IPS-18a (cell line): ENCODE measurements at regions not wholly inside any gene's neighbourhood (a gene's known extent, or its start where the extent isn't known, plus 50 kb on each side); places are given as distances from the start of the nearest gene placed in this dataset.

Experiments used
- H3K27ac ChIP-seq: one replicate; pipeline ENCODE4 v1.5.1; 2013; ENCODE audit warnings: low read length
- H3K27me3 ChIP-seq: one replicate; pipeline ENCODE4 v1.6.1; 2013; ENCODE audit warnings: mild to moderate bottlenecking, low read length; ENCODE audit not compliant: control insufficient read depth, insufficient read depth
- H3K36me3 ChIP-seq: one replicate; pipeline ENCODE4 v1.6.1; 2013; ENCODE audit warnings: low read depth, low read length; ENCODE audit not compliant: control insufficient read depth
- H3K4me1 ChIP-seq: one replicate; pipeline ENCODE4 v1.6.1; 2013; ENCODE audit warnings: low read depth, low read length; ENCODE audit not compliant: control insufficient read depth
- H3K4me3 ChIP-seq: one replicate; pipeline ENCODE4 v1.5.1; 2013; ENCODE audit warnings: low read length
- H3K9ac ChIP-seq: one replicate; pipeline ENCODE4 v1.6.1; 2013; ENCODE audit warnings: mild to moderate bottlenecking, low read length, moderate library complexity
- H3K9me3 ChIP-seq: one replicate; pipeline ENCODE4 v1.6.1; 2013; ENCODE audit warnings: low read depth, low read length; ENCODE audit not compliant: control insufficient read depth

DNA sequence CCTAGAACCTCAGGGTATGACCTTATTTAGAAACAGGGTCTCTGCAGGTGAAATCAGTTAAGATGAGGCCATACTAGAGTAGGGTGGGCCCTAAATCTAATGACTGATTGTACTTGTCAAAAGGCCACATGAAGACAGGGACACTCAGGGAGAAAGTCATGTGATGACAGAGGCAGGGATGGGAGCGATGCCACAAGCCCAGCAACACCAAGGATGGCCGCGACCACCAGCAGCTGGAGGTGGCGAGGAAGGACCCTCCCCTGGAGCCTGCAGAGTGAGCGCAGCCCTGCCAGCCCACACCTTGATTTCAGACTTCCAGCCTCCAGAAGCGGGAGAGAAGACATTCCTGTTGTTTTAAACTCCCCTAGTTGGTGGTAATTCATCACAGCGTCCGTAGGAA lies 199.9 kb downstream of the PHETA1 start:
- Histone ChIP-seq H3K4me1 (no peaks in the 10 kb centered on the region), H3K27me3 (no peaks in the 10 kb centered on the region), H3K4me3 (no peak overlapping the region), H3K36me3 (no peaks in the 10 kb centered on the region), H3K9me3 (no peaks in the 10 kb centered on the region), H3K27ac (no peak overlapping the region), H3K9ac (no peak overlapping the region)

GRCh38 chr12:111168009-111168900 lies 200.6 kb downstream of the PHETA1 start:
- Histone ChIP-seq H3K36me3 (no peaks in the 10 kb centered on the region), H3K27me3 (no peaks in the 10 kb centered on the region), H3K9ac (no peak overlapping the region), H3K4me3 (no peak overlapping the region), H3K9me3 (no peaks in the 10 kb centered on the region), H3K27ac (no peak overlapping the region), H3K4me1 (no peaks in the 10 kb centered on the region)

- Histone ChIP-seq H3K4me1 (no peaks in the 10 kb centered on the region), H3K27me3 (no peaks in the 10 kb centered on the region), H3K9me3 (no peaks in the 10 kb centered on the region), H3K9ac (no peak overlapping the region), H3K4me3 (no peak overlapping the region), H3K27ac (no peak overlapping the region), H3K36me3 (no peaks in the 10 kb centered on the region)
These were observed 201.9 kb downstream of the PHETA1 start for GRCh38 chr12:111166779-111167540.

DNA sequence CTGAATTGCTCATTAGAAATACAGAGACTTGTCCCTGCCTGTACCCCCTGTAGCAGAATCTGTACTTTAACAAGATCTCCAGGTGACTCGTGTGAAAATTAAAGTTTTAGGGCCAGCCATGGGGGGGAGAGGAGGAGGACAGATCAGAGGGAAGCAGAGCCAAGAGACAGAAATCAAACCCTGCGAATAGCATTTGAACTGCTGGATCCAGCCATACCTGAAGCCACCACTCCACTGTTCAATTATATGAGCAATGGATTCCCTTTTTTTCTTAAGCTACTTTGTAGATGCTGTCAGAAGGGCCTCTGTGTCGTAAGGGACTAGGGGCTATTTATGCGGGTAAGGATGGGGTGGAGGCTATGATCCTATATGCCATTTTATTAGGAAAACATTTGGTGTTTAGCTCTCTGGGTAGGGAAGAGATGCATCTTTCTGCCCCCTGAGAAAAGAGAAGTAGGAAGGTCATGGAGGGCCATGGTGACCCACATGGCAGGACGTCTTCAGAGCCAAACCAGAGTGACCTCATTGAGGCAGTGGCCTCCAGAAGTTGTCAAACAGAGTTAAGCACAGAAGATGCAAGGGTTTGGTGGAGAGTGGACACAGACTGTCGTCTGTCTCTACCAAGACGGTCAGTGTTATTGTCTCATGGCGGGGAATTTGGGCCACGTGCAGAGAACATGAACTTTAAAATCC lies 203.9 kb downstream of the PHETA1 start:
- Histone ChIP-seq H3K4me3 (no peak overlapping the region), H3K27ac (no peak overlapping the region), H3K27me3 (no peaks in the 10 kb centered on the region), H3K9ac (no peak overlapping the region), H3K36me3 (no peaks in the 10 kb centered on the region), H3K9me3 (no peaks in the 10 kb centered on the region), H3K4me1 (no peaks in the 10 kb centered on the region)

GRCh38 chr12:111163422-111163821 lies 205.5 kb downstream of the PHETA1 start:
- Histone ChIP-seq H3K9me3 (no peaks in the 10 kb centered on the region), H3K27ac (no peak overlapping the region), H3K36me3 (no peaks in the 10 kb centered on the region), H3K27me3 (no peaks in the 10 kb centered on the region), H3K4me1 (no peaks in the 10 kb centered on the region), H3K9ac (no peak overlapping the region), H3K4me3 (no peak overlapping the region)

- Histone ChIP-seq H3K9me3 (no peaks in the 10 kb centered on the region), H3K9ac (no peak overlapping the region), H3K4me3 (no peak overlapping the region), H3K27me3 (no peaks in the 10 kb centered on the region), H3K4me1 (no peaks in the 10 kb centered on the region), H3K36me3 (no peaks in the 10 kb centered on the region), H3K27ac (no peak overlapping the region)
These were observed 207.0 kb downstream of the PHETA1 start for GRCh38 chr12:111161898-111162297.

DNA sequence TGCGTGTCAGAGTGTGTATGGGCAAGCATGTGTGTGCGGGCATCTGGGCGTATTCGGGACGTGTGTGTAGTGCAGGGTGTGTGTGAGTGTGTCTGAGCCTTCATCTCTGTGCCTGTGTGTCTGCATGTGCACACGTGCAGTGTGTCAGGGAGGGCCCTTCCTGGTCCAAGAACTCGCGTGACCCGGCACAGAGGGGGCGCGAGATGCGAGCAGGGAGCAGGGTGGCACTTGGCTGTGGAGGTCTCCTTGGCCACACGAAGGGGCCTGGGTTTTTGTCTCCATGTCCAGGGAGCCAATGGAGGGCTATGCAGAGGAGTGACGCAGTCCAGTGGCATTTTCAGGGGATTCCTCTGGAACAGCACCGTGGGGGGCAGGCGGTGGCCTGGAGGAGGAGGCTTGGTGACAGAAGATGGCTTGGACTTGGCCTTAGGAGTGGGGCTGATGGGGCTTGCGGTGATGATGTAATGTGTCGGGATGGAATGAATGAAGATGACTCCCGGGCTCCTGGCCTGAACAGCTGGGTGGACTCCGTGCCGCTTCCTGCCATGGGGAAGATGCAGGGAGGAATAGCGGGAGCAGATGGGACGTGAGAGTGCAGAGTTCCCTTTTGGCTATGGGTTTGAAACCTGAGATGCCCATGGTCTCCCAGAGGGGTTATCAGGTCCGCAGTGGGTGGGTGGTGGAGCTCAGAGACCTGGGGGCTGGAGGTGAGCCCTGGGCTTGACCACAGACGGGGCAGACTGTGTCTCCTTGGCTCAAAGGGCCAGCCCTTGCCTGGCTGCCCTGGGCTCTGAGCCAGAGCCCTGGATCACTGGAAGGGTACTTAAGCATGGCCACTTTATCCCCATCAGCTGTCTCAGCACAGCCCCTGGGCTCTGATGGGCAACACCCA lies 208.3 kb downstream of the PHETA1 start:
- H3K36me3 ChIP-seq: no peaks in the 10 kb centered on the region
- no peaks in the 10 kb centered on the region for H3K4me1 ChIP-seq
- H3K27me3 ChIP-seq: no peaks in the 10 kb centered on the region
- no peak overlapping the region for H3K4me3 ChIP-seq
- H3K27ac ChIP-seq: no peak overlapping the region
- no peak overlapping the region for H3K9ac ChIP-seq
- no peaks in the 10 kb centered on the region for H3K9me3 ChIP-seq

DNA sequence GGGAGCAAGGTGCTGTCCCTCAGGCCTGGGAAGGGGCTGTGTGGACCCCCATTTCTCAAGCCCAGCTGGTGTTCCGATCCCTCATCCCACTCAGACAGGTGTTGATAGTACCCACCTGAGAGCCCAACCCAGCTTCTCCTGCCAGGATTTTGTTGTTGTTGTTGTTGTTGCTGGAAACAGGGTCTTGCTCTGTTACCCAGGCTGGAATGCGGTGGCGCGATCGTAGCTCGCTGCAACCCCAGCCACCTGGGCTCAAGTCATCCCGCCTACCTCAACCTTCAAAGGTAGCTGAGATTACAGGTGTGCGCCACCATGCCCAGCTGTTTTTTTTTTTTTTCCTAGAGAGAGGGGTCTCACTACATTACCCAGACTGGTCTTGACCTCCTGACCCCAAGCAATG lies 209.9 kb downstream of the PHETA1 start:
- Histone ChIP-seq H3K4me1 (peaks cover 7% of the 10 kb centered on the region), H3K27ac (no peak overlapping the region), H3K4me3 (no peak overlapping the region), H3K9me3 (no peaks in the 10 kb centered on the region), H3K9ac (no peak overlapping the region), H3K36me3 (no peaks in the 10 kb centered on the region), H3K27me3 (no peaks in the 10 kb centered on the region)

DNA sequence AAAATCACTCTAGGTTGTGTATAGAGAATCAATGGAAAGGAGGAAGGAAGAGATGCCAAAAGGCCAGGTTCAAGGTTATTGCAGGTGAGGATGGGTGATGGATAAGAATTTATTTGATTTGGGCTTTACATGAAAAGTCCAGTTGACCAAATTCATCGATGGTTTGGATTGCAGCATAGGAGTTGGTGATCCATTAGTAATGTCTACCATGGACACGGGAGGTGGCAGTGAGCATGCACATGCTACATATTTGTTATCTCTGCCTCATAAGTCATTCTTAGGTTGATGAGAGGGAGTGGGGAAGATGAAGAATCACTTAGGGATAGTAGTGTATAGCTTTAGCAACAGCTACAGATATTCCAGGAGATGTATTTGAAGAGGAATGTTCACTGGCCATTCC lies 211.4 kb downstream of the PHETA1 start:
- Histone ChIP-seq H3K9ac (no peak overlapping the region), H3K9me3 (no peaks in the 10 kb centered on the region), H3K27ac (no peak overlapping the region), H3K36me3 (no peaks in the 10 kb centered on the region), H3K4me3 (no peak overlapping the region), H3K27me3 (no peaks in the 10 kb centered on the region), H3K4me1 (peaks cover 15% of the 10 kb centered on the region)

GRCh38 chr12:111156304-111156703 lies 212.6 kb downstream of the PHETA1 start:
- no peaks in the 10 kb centered on the region for H3K27me3 ChIP-seq
- no peak overlapping the region for H3K9ac ChIP-seq

DNA sequence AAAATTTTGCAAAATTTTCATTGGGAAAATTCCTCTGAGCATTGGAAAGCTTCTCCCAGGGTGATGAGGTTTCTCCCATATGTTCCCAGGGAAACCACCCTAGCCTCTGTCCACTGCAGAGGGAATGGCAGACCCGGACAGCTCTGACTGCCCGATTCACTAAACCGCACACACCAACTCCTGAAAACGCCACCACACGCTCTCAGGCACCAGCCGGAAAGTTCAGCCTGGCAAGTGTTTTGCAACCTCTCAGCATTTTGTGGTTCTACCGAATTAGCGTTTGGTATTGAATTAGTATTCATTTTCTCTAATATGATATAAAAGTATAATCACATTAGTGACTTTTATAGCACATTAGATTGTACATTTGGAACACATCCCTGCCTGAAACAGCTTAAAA lies 213.4 kb downstream of the PHETA1 start:
- H3K9ac ChIP-seq: no peak overlapping the region
- H3K27me3 ChIP-seq: no peaks in the 10 kb centered on the region
- no peaks in the 10 kb centered on the region for H3K36me3 ChIP-seq
- H3K4me3 ChIP-seq: no peak overlapping the region
- no peak overlapping the region for H3K27ac ChIP-seq
- H3K9me3 ChIP-seq: no peaks in the 10 kb centered on the region
- peaks cover 16% of the 10 kb centered on the region for H3K4me1 ChIP-seq

More at GRCh38 chr12:111156304-111156703, 212.6 kb downstream of the PHETA1 start:
- Histone ChIP-seq H3K27ac (no peak overlapping the region), H3K4me1 (peaks cover 16% of the 10 kb centered on the region), H3K4me3 (no peak overlapping the region), H3K36me3 (no peaks in the 10 kb centered on the region), H3K9me3 (no peaks in the 10 kb centered on the region)
